LNCAP (cell line): ENCODE measurements at regions not wholly inside any gene's neighbourhood (a gene's known extent, or its start where the extent isn't known, plus 50 kb on each side); places are given as distances from the start of the nearest gene placed in this dataset.

Source experiments
- CTCF ChIP-seq: fragments of 450-650 bp; IDR thresholded peaks from 2 replicates; pipeline ENCODE4 v1.5.1; 2017; ENCODE audit warnings: mild to moderate bottlenecking

GRCh38 chr1:201773764-201774163 is 55.2 kb upstream of the IPO9 start:
- no peak for TF ChIP-seq CTCF

- no peak for TF ChIP-seq CTCF
These were observed 54.6 kb upstream of the IPO9 start for GRCh38 chr1:201774224-201774982.

GRCh38 chr1:201774983-201775344 is 54.0 kb upstream of the IPO9 start:
- TF ChIP-seq CTCF = no peak

- TF ChIP-seq CTCF = no peak
These were observed 53.6 kb upstream of the IPO9 start for GRCh38 chr1:201775380-201775779.

- no peak for TF ChIP-seq CTCF
These were observed 50.5 kb upstream of the IPO9 start for GRCh38 chr1:201778279-201779065.
